ENCODE measurements at regions not wholly inside any gene's neighbourhood (a gene's known extent, or its start where the extent isn't known, plus 50 kb on each side); places are given as distances from the start of the nearest gene placed in this dataset.

GRCh38 chr22:48603621-48604320, 1223.9 kb downstream of the BRD1 start:
- DNase-seq, result no peak

GRCh38 chr22:48602805-48603518, 1224.7 kb downstream of the BRD1 start:
- no peak for DNase-seq

- no peak for DNase-seq
These were observed 1227.0 kb downstream of the BRD1 start for GRCh38 chr22:48600681-48601080.

- DNase-seq, result no peak
These were observed 1227.5 kb downstream of the BRD1 start for GRCh38 chr22:48600171-48600570.

GRCh38 chr22:48599346-48599745, 1228.3 kb downstream of the BRD1 start:
- DNase-seq, result no peak

- DNase-seq, result no peak
These were observed 1231.4 kb downstream of the BRD1 start for GRCh38 chr22:48596111-48596850.

GRCh38 chr22:48595511-48595905, 1232.2 kb downstream of the BRD1 start:
- no peak for DNase-seq

GRCh38 chr22:48594757-48595510, 1232.7 kb downstream of the BRD1 start:
- no peak for DNase-seq

GRCh38 chr22:48594016-48594756, 1233.5 kb downstream of the BRD1 start:
- DNase-seq, result no peak

GRCh38 chr22:48593551-48593950, 1234.1 kb downstream of the BRD1 start:
- DNase-seq, result no peak

GRCh38 chr22:48592931-48593330, 1234.7 kb downstream of the BRD1 start:
- DNase-seq, result no peak

GRCh38 chr22:48592488-48592887, 1235.2 kb downstream of the BRD1 start:
- DNase-seq, result no peak

GRCh38 chr22:48592066-48592345, 1235.7 kb downstream of the BRD1 start:
- no peak for DNase-seq

- DNase-seq, result no peak
These were observed 1236.2 kb downstream of the BRD1 start for GRCh38 chr22:48591286-48592065.

- DNase-seq, result no peak
These were observed 1237.8 kb downstream of the BRD1 start for GRCh38 chr22:48589901-48590300.

- no peak for DNase-seq
These were observed 1238.7 kb downstream of the BRD1 start for GRCh38 chr22:48588878-48589450.

- no peak for DNase-seq
These were observed 1239.4 kb downstream of the BRD1 start for GRCh38 chr22:48588151-48588877.

GRCh38 chr22:48587236-48587865, 1240.3 kb downstream of the BRD1 start:
- DNase-seq, result no peak

- no peak for DNase-seq
These were observed 1240.9 kb downstream of the BRD1 start for GRCh38 chr22:48586799-48587185.
